Right hindlimb (tissue), 1 donor: ENCODE measurements at regions not wholly inside any gene's neighbourhood (a gene's known extent, or its start where the extent isn't known, plus 50 kb on each side); places are given as distances from the start of the nearest gene placed in this dataset.
"Not testable (repeated sequence)": the region's sequence is repeated elsewhere in the genome, so short reads cannot be mapped to it uniquely, and the experiment has no call there.

Source experiments
- DNase-seq: peaks from one replicate; pipeline ENCODE4 v3.0.0-alpha.2; 2018

- DNase-seq, result no peak
Observed at GRCh38 chr4:156146571-156146970, 192.9 kb upstream of the CTSO start.

DNA sequence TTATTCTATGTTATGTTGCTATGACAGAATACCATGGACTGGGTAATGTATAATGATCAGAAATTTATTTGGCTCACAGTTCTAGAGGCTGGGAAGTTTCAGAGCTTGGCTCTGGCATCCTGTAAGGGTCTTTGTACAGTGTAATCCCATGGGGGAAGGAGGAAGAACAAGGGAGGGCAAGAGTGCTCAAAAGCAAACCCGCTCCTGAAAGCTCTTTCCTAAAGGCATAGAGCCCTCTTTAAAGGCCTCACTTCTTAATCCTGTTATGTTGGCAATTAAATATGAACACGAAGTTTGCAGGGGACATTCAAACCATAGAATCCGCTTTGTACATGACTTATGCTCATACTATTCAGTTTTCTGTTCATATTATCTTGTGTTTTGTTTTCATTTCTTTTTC is 191.3 kb upstream of the CTSO start:
- DNase-seq, result no peak

- no peak for DNase-seq
Observed at GRCh38 chr4:156138781-156139280, 185.2 kb upstream of the CTSO start.

DNA sequence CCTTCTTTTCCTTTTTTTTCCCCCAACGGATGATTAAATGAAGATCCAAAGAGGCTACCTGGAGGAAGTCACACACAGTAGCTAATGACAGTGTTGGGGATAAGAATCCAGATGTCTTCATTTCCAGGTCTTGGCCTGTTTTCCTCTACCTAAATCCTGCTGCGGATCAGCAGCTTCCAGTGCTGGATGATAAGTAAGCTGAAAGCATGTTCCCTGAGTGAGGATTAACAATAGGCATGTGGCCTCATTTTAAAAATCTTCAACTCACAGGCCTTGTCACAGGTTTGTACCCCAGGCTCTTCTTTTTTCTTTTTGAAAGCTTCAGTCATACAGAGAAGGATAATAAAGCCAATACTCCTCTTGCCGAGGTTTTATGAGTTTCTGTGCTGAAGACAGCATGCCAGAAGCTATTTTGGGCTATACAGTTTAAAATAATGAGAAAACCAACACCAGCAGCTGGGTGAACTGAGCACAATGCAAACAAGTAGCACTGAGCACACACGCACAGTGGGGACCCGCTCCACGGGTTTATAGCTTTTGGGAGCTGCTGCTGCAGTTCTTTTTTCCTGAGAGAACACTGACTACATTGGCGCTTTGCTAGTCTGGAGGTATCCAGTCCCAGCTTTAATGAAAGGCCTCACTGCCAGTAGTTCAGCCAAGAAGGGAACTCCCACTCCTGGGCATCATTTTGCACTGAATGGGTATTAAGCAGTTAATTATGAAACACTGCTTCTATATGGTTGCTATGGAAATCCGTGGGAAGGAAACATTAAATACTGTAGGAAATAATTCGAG is 184.2 kb upstream of the CTSO start:
- peak; percentile 69 for DNase-seq

DNA sequence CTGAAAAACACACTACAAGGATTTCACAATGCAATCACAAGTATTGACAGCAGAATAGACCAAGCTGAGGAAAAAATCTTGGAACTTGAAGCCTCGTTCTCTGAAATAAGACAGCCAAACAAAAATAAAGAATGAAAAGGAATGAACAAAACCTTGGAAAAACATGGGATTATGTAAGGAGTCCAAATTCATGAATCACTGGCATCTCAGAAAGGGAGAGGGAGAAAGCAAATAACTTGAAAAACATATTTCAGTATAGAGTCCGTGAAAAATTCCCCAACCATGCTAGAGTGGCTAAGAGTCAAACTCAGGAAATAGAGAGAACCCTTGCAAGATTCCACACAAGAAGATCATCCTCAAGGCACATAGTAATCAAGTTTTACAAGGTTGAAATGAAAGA is 178.5 kb upstream of the CTSO start:
- DNase-seq, result no peak

DNA sequence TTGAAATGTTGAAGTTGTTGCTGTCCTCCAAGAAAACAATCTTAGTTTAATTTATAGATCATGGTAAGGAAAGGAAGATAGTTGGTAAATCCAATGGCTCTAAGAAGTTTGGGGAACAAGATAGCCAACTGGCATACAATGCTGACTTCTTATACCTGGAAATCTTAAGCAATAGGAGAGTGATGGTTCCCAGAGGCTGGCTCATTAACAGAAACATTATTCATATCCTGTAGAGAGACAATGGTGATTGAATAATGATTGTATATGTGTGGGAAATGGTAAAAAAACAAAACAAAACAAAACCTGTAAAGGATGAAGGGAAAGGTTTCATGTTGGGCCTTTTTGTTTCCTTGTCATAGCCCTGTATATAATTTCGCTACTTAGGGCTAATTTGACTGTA is 174.9 kb upstream of the CTSO start:
- no peak for DNase-seq

DNA sequence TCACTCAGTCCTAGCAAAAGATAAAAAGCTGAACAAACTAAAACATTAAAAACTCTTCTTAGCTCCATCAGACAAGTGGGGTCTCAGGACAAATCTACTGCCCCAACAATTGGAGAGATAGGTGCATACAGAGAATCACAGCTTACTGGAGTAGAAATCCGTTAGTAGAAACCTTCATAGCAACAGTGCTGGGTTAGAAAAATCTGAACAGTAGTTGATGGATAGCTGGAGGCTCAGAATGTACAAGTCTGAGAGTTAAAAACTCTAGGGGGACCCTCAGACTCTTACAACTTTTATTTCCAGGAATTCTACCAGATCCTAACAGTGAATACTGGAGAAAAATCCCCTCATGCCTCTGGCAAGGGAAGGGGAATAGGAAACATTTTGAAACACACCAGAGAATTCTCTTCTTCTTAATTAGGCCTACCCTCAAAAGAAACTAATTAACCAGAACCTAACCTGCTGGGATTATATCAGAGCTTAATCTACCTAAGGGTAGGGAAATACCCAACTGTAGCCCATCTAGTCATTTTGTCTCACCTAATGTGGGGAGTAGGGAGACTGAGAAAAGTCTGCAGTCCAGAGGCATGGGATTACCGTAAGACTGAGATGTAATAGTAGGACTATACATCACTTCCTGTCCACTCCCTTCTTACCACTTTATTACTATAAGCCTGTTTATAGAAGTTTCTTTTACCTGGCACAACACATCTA is 165.0 kb upstream of the CTSO start:
- no peak for DNase-seq

DNA sequence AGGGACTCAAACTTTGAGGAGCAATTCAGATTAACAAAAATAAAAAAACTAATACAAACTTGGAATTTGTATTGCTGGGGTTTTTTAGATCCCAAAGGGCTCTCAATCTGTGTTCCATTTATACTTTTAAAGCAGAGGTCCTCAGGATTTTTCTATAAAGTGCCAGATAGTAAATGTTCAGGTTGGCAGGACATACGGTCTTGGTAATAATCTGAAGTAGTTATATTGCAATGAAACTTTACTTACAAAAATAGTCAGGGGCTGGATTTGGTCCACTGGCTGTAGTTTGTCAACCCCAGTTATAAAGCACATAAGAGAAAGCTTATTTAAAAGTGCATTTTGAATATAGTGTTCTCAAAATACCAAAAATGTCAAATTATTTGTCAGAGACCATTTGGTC is 164.1 kb upstream of the CTSO start:
- no peak for DNase-seq

DNA sequence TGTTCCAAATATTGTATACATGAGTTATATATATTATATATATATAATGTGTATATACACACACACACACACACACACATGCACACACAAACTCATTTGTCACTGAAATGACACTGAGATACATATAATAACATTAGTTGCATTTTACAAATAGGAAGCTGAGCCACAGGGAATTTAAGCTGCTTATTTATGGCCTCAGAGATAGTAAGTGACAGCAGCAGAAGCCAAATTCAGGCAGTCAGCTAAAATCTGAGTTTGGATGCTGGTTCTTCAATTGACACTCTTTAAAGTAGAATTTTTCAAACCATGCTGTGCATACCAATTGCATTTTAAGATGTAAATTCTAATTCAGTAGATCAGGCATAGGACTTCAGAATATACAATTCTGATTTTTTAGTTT is 163.3 kb upstream of the CTSO start:
- no peak for DNase-seq

DNA sequence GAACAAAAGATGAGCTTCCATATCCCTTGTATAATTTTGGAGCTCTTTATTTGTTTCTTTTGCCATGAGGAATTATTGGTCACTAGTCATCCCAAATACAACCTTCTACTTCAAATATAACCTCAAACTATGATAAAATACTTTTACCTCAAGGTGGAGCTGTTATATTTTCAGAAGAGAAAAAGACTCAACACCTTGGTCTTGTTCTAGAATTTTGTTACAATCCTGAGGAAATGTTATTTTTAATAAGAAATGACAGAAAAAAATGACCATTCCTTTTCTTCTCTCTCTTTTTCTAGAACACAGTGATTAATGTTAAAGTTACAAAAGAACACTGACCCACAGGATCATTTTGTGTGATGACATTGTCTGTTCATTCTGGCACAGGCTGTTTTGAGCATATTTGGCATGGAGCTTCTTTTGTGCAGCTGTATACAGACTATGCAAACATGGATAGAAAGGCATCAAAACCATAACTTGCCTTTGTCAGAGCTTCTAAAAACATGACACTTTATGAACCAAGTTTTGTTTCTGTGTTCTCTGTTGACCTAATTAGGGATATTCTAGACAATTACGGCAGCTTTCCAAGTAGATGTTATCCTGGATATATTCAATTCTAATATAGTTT is 159.6 kb upstream of the CTSO start:
- no peak for DNase-seq

GRCh38 chr4:156111686-156112085 is 158.0 kb upstream of the CTSO start:
- no peak for DNase-seq

GRCh38 chr4:156109943-156110900 is 156.6 kb upstream of the CTSO start:
- peak; percentile 60 for DNase-seq

GRCh38 chr4:156109087-156109486 is 155.4 kb upstream of the CTSO start:
- not testable (repeated sequence) for DNase-seq

DNA sequence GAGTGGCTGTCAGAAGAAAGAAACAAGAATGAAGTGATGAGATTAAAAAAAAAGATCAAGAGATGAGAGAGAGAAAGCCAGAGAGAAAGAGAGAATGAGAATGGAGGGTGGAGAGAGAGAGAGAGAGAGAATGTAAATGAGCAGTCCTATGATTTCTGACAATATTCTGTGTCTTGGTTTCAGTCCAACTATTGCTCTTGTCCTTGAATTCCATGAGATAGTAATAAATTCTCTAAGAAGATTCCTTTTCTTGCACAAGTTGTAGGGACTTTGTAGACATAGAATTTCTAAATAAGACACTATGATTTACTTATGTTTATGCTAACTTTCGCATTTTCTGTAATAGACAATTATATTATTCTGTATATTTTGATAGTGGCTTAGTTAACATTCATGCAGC is 149.6 kb upstream of the CTSO start:
- no peak for DNase-seq

DNA sequence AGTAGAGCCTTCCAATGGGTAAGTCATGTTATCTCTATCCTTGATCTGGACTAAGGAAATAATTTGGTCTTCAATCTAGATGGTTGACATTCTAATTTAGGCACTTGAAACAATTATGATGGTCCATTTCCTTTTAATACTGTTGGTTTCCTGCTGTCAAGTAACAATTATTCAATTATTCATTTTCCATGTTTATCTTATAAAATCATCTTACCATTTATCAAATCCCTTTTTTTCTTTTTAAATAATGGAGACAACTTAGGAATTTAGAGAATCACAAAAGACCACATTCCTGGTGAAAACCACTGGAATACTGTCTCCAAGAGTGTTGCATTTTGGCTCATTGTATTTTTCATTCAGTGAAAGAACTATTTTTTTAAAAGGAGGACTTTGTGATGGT is 148.7 kb upstream of the CTSO start:
- no peak for DNase-seq

DNA sequence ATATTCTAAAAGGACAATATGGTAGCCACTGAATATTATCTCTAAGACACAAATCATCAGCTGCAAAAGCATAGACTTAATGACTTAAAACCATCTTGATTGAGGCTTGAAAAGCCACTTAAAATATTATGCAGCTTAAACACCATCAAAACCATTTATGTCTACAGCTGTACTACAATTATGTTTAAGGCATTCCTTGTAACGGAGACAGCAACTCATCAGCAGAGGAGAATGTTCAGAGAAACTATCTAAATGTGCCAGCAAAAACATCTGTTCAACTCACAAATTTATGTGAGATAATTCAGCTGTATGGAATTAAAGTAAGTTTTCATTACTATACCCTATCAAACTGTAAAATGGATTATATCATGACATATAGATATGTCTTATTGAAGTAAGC is 147.9 kb upstream of the CTSO start:
- DNase-seq, result no peak

GRCh38 chr4:156100651-156101050 is 147.0 kb upstream of the CTSO start:
- DNase-seq, result no peak

DNA sequence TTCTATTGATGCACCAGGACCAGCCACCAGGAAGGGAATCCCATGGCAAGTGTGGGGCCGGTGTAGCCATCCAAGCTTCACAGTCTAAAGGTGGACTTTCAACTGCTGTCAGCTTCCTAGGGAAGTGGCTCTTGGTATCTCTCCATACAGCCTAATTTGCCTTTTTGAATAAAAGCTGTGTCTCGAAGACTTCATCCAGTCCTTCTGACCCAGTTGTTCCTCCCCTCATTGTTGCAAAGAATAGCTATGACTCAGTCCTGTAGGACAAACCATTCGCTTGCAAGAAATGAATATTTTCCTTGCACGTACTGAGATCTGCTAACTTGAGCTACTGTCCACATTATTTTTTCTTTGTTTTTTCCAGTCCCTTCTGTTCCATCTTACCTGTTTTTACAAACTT is 145.1 kb upstream of the CTSO start:
- DNase-seq, result no peak

DNA sequence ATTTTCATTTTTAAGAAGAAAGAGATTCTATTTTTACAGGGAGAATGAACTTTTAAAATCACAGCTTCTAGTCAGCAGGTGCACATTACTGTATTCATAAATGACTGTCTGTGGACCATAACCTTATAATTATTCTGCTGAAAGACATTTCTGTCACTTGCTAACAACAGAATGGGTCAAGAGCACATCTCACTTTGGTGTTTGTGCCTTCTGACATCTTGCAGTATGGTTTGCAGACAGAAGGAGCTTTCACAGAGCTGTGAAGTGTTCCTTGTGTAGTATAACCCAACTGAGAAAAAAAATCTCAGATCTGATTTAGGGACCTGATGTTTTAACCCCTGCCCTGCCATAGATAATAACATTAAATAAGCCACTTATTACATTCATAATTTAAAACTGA is 131.4 kb upstream of the CTSO start:
- DNase-seq, result no peak

DNA sequence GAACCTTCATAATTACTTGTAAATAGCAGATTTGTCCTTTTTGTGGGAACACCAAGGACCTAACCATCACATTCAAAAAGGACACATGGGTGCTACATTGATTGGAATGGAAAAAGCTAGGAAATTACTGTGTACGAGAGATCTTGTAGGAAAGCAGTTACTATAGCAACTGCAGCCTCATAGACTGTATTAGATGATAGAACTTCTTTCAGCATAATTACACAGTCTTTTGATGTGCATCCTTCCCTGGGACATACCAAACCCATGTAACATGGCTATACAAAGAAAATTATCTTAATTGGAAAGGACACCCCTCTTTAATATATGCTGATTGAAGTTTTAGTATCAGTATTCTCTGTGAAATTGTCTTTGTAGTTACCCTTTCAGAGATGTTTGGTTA is 130.7 kb upstream of the CTSO start:
- no peak for DNase-seq

GRCh38 chr4:156073976-156074375 is 120.3 kb upstream of the CTSO start:
- DNase-seq, result no peak

GRCh38 chr4:156060661-156061060 is 107.0 kb upstream of the CTSO start:
- DNase-seq, result no peak

DNA sequence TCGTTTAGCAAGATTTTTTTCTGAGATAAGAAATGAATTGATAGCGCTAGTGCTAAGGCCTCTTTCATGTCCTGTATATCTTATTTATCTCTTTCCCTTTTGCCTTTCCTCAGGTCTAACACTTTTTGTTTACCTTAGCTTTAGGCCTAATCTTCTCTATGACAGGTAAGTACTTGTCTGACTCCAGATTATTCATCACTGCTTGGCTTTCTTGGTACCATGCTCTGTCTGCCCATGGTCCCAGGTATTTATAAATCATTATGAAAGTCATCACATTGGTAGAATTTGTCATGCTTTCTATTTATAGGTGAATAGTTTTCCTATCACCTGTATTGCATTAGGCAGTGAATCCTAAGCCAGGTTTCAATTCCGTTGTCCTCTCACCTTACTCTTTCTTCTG is 99.5 kb upstream of the CTSO start:
- no peak for DNase-seq
